Activated T-cell treated with anti-CD3 and anti-CD28 coated beads for 4 hours (primary cell): ENCODE measurements at regions not wholly inside any gene's neighbourhood (a gene's known extent, or its start where the extent isn't known, plus 50 kb on each side); places are given as distances from the start of the nearest gene placed in this dataset.
"Not testable (repeated sequence)": the region's sequence is repeated elsewhere in the genome, so short reads cannot be mapped to it uniquely, and the experiment has no call there.

ENCODE experiments used
- DNase-seq: peaks from one replicate; pipeline ENCODE4 v3.0.0-alpha.2; 2020

DNA sequence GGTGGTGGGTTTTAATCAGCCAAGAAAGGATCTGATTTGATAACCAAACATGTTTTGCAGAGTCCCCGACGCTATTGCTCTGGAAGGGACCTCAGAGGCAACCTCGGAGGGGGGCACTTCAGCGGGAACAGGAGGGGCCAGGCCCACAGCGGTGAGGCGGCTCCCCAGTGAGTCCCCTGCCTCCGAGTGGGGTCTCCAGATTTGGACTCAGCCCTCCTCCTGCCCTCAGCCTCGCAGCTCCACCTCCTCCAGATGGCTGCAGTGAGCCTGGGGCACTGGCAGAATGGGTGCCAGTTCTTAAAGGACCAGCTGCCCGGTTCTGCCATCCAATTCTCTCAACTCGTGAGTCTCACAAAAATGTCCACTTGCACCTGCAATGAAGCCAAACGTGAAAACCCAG, 61.0 kb upstream of the NANOS1 start:
- no peak for DNase-seq

DNA sequence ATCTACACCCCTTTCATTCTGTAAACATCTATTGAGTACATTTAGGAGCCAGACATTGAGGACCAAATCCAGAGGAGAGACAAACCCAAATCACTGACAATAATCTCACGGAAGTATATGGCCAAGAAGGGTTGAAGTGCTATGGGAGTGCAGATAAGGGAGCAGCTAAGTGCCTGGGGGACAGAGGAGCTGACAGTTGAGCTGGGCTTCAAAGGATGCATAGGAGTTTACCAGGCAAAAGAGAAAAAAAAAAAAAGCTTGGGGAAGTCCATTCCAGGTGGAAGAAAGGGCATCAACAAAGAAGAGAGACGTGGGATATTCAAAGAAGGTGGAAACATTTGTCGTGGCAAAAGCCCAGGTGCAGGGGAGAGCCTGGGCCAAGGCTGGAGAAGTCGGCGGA, 60.5 kb upstream of the NANOS1 start:
- no peak for DNase-seq

DNA sequence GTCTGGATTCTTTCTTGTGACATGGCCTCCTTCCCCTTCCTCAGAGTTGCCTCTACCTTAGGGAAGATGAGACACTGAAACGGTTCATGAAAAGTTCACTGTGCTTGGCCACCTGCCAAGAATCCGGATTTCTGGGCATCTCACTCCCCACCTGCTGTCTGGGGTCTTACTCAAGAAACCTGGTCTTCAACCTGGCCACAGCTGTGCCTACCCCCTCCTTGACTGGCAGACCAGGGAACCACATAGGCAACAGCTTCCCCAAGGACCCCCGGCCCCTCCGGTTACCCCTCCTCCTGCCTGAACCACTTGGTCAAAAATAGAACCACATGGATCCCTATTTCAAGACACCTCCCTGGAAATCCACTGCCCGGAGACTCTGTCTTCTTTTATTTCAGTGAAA, 58.7 kb upstream of the NANOS1 start:
- DNase-seq, result no peak

DNA sequence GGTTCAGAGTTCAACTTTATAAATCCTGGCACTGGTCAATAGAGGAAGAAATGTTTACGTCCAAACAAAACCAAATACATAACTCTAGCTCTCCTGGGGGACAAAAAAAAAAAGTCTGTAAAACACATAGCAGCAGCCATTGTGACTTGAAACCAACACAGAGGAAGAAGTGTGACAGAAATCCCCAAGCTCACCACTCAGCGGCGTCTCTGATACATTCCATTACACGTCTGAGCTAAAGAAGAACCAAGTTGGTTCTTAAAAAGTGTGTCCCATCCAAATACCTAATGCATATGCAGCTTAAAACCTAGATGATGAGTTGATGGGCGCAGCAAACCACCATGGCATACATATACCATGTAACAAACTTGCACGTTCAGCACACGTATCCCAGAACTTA, 58.3 kb upstream of the NANOS1 start:
- DNase-seq, result no peak

DNA sequence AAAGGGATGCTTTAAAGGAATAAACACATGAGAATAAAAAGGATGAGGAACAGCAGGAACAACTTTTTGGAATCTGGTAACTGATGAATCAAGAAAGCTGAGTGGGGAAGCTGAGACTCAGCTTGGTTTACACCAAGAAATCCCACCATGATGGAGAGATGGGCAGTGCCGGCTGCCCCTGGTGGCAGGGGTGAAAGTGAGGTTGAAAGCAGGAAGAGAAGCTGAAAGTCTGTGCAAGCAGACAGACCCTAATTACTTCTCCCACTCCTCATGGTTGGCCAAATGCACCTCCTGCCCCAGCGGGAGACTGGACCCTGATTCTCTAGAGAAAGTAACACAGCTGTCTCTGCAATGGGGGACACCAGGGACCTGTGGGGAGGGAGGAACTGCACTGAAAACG, 57.6 kb upstream of the NANOS1 start:
- no peak for DNase-seq

DNA sequence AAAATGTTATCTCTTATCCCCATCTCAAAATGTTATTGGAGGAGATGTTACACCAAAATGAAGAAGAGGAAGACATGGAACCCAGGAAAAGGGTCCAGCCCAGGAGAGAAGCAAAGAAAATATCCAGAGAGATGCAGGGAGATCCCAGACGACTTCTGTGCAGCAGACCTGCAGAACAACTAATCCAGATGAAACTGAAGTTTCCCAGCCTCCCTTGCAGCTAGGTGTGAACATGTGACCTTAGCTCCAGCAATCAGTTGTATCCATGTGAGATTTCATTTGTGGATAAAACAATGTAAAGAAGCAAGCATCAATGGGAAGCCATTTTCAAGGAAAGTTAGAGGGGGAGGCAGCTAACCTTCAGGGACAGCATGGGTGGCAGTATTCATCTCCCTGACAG, 55.8 kb upstream of the NANOS1 start:
- DNase-seq, result no peak

DNA sequence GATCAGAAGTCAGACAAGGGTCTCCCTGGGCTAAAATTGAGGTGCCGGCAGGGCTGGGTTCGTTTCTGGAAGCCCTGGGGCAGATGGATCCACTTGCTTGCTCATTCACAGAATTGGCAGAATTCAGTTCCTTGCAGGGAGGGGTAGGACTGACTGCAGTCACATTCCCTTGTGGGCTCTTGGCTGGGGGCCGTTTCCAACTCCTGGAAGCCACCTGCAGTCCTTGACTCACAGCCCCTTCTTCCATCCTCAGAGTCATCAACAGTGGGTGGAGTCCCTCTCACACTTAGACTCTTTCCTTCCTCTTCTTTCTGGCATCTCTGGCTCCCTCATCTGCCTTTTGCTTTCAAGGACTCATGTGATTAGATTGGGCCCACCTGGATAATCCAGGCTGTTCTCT, 54.6 kb upstream of the NANOS1 start:
- DNase-seq, result no peak

DNA sequence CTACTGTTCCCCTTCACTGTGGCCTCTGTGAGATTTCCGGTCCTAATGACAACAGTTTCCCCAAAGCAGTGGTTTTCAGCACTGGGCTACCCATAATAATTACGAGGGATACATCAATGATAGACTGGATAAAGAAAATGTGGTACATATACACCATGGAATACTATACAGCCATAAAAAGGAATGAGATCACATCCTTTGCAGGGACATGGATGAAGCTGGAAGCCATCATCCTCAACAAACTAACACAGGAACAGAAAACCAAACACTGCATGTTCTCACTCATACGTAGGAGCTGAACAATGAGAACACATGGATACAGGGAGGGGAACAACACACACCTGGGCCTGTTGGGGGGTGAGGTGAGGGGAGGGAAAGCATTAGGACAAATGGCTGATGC, 53.3 kb upstream of the NANOS1 start:
- DNase-seq, result not testable (repeated sequence)

DNA sequence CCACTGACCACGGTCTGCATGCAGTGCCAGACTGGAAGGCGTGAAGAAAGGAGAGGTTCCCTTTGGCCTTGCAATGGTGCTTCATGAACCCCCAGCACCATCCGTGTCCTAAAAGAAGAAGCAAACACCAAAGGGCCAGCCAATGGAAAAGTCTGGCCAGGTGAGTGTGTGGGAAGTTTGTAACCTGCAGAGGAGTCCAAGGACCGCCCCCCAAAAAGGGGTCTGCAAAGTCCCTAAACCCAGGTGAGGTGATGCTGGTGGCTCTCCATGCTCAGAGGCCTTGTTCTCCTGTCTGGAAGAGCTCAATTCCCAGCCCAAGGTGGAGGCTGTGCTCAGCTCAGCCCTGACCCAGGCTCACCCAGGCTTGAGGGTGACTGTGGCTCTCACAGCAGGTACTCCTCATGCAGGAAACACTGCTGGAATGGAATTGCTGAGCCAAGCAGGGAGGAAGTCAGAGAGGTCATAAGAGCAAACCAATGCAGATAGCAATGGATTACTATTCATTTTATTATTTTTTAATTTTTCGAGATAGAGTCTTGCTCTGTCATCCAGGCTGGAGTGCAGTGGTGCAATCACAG, 52.4 kb upstream of the NANOS1 start:
- no peak for DNase-seq

DNA sequence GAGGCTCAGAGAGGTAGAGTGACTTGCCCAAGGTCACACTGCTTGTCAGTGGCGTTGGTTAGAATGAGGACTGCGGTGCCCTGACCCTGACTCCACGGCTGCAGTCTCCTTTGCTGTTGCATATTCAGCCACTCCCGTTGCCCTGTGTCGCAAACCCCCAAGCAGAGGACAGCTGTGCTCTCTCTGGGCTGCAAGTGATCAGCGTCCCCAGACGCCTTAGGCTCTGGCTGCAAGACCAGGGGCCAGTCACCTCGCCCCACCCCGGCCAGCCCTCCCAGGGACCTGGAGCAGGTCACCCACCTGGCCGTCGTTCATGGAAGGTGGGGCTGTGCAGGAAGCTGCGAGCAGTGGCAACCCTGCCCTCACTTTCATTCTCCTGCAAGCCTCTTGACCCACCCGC, 51.7 kb upstream of the NANOS1 start:
- DNase-seq, result no peak

DNA sequence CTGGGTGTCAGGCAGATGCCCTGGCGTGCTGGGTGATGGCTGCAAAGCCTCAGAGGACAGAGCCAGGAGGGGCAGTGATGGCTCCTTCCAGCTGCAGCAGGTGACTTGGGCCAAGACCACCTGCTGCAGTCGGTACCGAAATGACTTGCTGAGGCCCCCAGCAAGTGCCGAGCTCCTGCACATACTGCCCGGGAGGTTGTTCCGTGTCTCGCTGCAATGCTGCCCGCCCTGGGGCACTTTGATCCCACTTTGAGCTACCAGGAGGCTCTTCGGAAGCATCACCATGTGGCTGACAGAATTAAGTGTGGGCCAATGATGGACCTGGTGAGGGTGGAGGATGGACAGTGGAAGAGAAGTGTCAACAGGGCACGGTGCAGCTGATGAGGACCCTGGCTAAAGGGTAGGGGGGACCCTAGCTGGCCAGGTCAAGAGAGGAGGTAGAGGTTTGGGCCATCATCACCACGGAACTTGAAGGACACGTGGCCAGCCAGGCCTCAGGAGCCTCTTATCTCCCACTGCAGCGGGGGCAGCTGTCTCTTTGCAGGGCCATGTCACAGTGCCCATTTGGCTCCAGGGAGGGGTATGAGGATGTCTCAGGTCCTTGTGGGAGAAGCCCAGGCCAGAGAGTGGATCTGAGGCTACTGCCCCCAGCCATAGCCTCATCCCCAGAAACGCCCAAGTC, 51.1 kb upstream of the NANOS1 start:
- no peak for DNase-seq

DNA sequence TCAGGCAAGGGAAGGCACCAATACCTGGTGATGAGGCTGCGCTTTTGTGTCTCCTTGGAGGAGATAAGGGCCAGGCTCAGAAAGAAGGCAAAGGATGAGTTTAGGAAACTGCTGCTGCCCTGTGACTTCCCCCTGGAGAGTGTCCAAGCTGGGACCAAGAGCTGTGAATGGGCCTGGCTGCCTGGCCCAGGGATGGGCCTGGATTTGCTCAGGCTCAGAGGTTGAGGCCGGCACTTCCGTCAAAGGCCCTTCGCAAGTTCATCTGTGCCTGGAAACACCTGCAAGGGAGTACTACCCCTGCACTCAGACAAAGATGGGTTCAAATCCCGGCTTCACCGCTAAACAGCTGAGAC, 50.5 kb upstream of the NANOS1 start:
- no peak for DNase-seq

DNA sequence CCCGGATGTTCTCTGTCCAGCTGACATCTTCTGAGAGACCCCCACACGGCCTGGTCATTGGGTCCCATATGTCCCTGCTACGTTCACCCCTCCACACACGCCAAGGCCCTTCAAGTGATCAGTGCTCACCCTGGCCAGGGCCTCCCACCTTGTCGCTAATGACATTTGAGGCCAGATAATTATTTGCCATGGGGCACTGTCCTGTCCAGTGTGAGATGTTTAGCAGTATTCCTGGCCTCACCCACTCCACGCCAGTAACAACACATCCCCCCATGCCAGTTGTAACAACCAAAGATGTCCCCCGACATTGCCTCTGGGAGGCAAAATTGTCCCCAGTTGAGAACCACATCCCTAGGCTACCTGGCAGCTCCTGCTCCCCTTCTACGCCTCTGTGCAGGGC, 49.9 kb upstream of the NANOS1 start:
- DNase-seq, result no peak
